ENCODE measurements at regions not wholly inside any gene's neighbourhood (a gene's known extent, or its start where the extent isn't known, plus 50 kb on each side); places are given as distances from the start of the nearest gene placed in this dataset.

GRCh38 chr14:100674897-100675619 lies 51.6 kb upstream of the DLK1 start:
- no peak for DNase-seq

GRCh38 chr14:100675699-100676684 lies 50.7 kb upstream of the DLK1 start:
- DNase-seq: no peak

Measured in NCI-H748 treated with DMSO at 0.1 percent for 48 hours (cell line).